OCI-LY1 (cell line): ENCODE measurements at regions not wholly inside any gene's neighbourhood (a gene's known extent, or its start where the extent isn't known, plus 50 kb on each side); places are given as distances from the start of the nearest gene placed in this dataset.

ENCODE experiments used
- H2AFZ ChIP-seq: fragments of 200-600 bp; sonication (generic), shearing (Covaris generic); 2 replicates; pipeline ENCODE4 v1.6.0; 2014; ENCODE audit warnings: antibody characterized with exemption, mild to moderate bottlenecking, low read length
- H3F3A ChIP-seq: fragments of 200-600 bp; sonication (generic), shearing (Covaris generic); 2 replicates; pipeline ENCODE4 v1.6.0; 2014; ENCODE audit warnings: mild to moderate bottlenecking, antibody characterized with exemption, low read length, moderate library complexity; ENCODE audit not compliant: insufficient read depth
- H3K27ac ChIP-seq: fragments of 200-600 bp; sonication (generic); 2 replicates; pipeline ENCODE4 v1.5.1; 2014; ENCODE audit warnings: low read length, mixed run types, mild to moderate bottlenecking, low read depth; ENCODE audit not compliant: poor library complexity, severe bottlenecking
- H3K27me3 ChIP-seq: fragments of 200-600 bp; sonication (generic); 2 replicates; pipeline ENCODE4 v1.6.0; 2014; ENCODE audit warnings: antibody characterized with exemption, mild to moderate bottlenecking, low read length, moderate library complexity; ENCODE audit not compliant: insufficient read depth
- H3K36me3 ChIP-seq: fragments of 200-600 bp; sonication (generic); 2 replicates; pipeline ENCODE4 v1.6.1; 2014; ENCODE audit warnings: mild to moderate bottlenecking, antibody characterized with exemption, low read length, moderate library complexity, mixed read lengths; ENCODE audit not compliant: insufficient read depth
- H3K4me1 ChIP-seq: fragments of 200-600 bp; sonication (generic); 2 replicates; pipeline ENCODE4 v1.5.1; 2014; ENCODE audit warnings: mild to moderate bottlenecking, low read length, moderate library complexity; ENCODE audit not compliant: insufficient read depth, severe bottlenecking
- H3K4me2 ChIP-seq: fragments of 200-600 bp; sonication (generic), shearing (Covaris generic); 2 replicates; pipeline ENCODE4 v1.6.1; 2014; ENCODE audit warnings: low read length
- H3K4me3 ChIP-seq: fragments of 200-600 bp; sonication (generic); 2 replicates; pipeline ENCODE4 v1.5.1; 2014; ENCODE audit warnings: low read length, low read depth, mild to moderate bottlenecking, mixed read lengths; ENCODE audit not compliant: poor library complexity, severe bottlenecking
- H3K79me2 ChIP-seq: fragments of 200-600 bp; shearing (Covaris generic); 2 replicates; pipeline ENCODE4 v1.6.1; 2016; ENCODE audit warnings: mixed run types, low read length, mixed read lengths; ENCODE audit not compliant: insufficient read depth
- H3K9ac ChIP-seq: fragments of 200-600 bp; sonication (generic), shearing (Covaris generic); 2 replicates; pipeline ENCODE4 v1.6.1; 2014; ENCODE audit warnings: mild to moderate bottlenecking, low read length, mixed read lengths
- H3K9me2 ChIP-seq: fragments of 200-600 bp; sonication (generic), shearing (Covaris generic); 2 replicates; pipeline ENCODE4 v1.6.1; 2014; ENCODE audit warnings: low read depth, mild to moderate bottlenecking, low read length, mixed read lengths
- H3K9me3 ChIP-seq: fragments of 200-600 bp; shearing (Covaris generic); 2 replicates; pipeline ENCODE4 v1.6.1; 2014; ENCODE audit warnings: low read length, mixed read lengths
- H4K20me1 ChIP-seq: fragments of 200-600 bp; sonication (generic), shearing (Covaris generic); 2 replicates; pipeline ENCODE4 v1.6.0; 2016; ENCODE audit warnings: mild to moderate bottlenecking, low read length; ENCODE audit not compliant: insufficient read depth
- EZH2 ChIP-seq: fragments of 200-600 bp; sonication (generic), shearing (Covaris generic); IDR thresholded peaks from 2 replicates; pipeline ENCODE4 v1.8.0; 2017; ENCODE audit warnings: borderline replicate concordance, mixed run types, mild to moderate bottlenecking, antibody characterized with exemption, low read length, moderate library complexity, mixed read lengths
- TF ChIP-seq, protein P1 (sequence below): fragments of 200-600 bp; sonication (generic), shearing (Covaris generic); IDR thresholded peaks from 2 replicates; pipeline ENCODE4 v1.5.1; 2017; ENCODE audit warnings: mild to moderate bottlenecking, antibody characterized with exemption, low read length, moderate library complexity, mixed read lengths

DNA sequence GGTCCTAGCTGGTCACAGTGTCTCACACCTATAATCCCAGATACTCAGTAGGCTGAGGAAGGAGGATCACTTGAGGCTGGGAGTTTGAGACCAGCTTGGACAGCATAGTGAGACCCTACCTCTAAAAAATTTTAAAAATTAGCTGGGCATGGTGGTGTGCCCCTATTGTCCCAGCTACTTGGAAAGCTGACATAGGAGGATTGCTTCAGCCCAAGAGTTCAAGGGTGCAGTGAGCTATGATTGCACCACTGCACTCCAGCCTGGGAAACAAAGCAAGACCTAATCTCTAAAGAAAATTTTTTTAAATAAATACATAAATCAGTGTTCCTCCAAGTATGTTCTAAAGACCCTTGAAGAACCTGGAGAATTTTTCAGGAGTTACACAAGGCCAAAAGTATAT is 50.6 kb upstream of the GNAO1 start:
- TF ChIP-seq EZH2, result no peak
- TF ChIP-seq, protein P1, sequence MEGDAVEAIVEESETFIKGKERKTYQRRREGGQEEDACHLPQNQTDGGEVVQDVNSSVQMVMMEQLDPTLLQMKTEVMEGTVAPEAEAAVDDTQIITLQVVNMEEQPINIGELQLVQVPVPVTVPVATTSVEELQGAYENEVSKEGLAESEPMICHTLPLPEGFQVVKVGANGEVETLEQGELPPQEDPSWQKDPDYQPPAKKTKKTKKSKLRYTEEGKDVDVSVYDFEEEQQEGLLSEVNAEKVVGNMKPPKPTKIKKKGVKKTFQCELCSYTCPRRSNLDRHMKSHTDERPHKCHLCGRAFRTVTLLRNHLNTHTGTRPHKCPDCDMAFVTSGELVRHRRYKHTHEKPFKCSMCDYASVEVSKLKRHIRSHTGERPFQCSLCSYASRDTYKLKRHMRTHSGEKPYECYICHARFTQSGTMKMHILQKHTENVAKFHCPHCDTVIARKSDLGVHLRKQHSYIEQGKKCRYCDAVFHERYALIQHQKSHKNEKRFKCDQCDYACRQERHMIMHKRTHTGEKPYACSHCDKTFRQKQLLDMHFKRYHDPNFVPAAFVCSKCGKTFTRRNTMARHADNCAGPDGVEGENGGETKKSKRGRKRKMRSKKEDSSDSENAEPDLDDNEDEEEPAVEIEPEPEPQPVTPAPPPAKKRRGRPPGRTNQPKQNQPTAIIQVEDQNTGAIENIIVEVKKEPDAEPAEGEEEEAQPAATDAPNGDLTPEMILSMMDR, result no peak
- H3K9me3 ChIP-seq, result no peaks in the 10 kb centered on the region
- H3K27me3 ChIP-seq, result no peaks in the 10 kb centered on the region
- H3K4me2 ChIP-seq, result no peak overlapping the region
- no peak overlapping the region for H3K9ac ChIP-seq
- H3K4me3 ChIP-seq, result no peak overlapping the region
- no peaks in the 10 kb centered on the region for H3F3A ChIP-seq
- H3K36me3 ChIP-seq, result no peaks in the 10 kb centered on the region
- no peaks in the 10 kb centered on the region for H3K79me2 ChIP-seq
- H3K4me1 ChIP-seq, result no peaks in the 10 kb centered on the region
- H4K20me1 ChIP-seq, result no peaks in the 10 kb centered on the region
- no peak overlapping the region for H2AFZ ChIP-seq
- no peak overlapping the region for H3K27ac ChIP-seq
- H3K9me2 ChIP-seq, result no peaks in the 10 kb centered on the region

GRCh38 chr16:56137269-56137668 is 54.0 kb upstream of the GNAO1 start:
- Histone ChIP-seq H3F3A (no peaks in the 10 kb centered on the region), H3K4me1 (no peaks in the 10 kb centered on the region), H4K20me1 (no peaks in the 10 kb centered on the region), H3K9me3 (no peaks in the 10 kb centered on the region), H3K4me3 (no peak overlapping the region), H3K4me2 (no peak overlapping the region), H3K36me3 (no peaks in the 10 kb centered on the region), H3K9me2 (no peaks in the 10 kb centered on the region), H2AFZ (no peak overlapping the region), H3K27ac (no peak overlapping the region), H3K27me3 (no peaks in the 10 kb centered on the region), H3K79me2 (no peaks in the 10 kb centered on the region), H3K9ac (no peak overlapping the region)
- TF ChIP-seq, protein P1, result no peak
- TF ChIP-seq EZH2, result no peak

- Histone ChIP-seq H3K36me3 (no peaks in the 10 kb centered on the region), H3K9ac (no peak overlapping the region), H2AFZ (no peak overlapping the region), H3K4me2 (no peak overlapping the region), H4K20me1 (no peaks in the 10 kb centered on the region), H3K9me3 (no peaks in the 10 kb centered on the region), H3K79me2 (no peaks in the 10 kb centered on the region), H3K27me3 (no peaks in the 10 kb centered on the region), H3K9me2 (no peaks in the 10 kb centered on the region), H3K27ac (no peak overlapping the region), H3F3A (no peaks in the 10 kb centered on the region), H3K4me1 (no peaks in the 10 kb centered on the region), H3K4me3 (no peak overlapping the region)
- TF ChIP-seq, protein P1, result no peak
- no peak for TF ChIP-seq EZH2
Observed at GRCh38 chr16:56136256-56136655, 55.0 kb upstream of the GNAO1 start.
